Astrocyte of the spinal cord (primary cell): ENCODE measurements at regions not wholly inside any gene's neighbourhood (a gene's known extent, or its start where the extent isn't known, plus 50 kb on each side); places are given as distances from the start of the nearest gene placed in this dataset.

Experiments used
- DNase-seq: peaks from one replicate; pipeline ENCODE4 v3.0.0; 2011; ENCODE audit warnings: low read depth, low spot score
- H3K4me3 ChIP-seq: 2 replicates; pipeline ENCODE4 v1.5.1; 2011; ENCODE audit warnings: low read depth, mild to moderate bottlenecking, low read length, moderate library complexity
- CTCF ChIP-seq: IDR thresholded peaks from 2 replicates; pipeline ENCODE4 v1.5.1; 2012; ENCODE audit warnings: low read depth, mild to moderate bottlenecking, low read length, inconsistent platforms
- in situ Hi-C: cut with HindIII; loops from 2 replicates; pipeline ENCODE4 v1.10.0; 2017; ENCODE audit warnings: low sequenced_read_pairs

GRCh38 chr3:181948286-181948685 lies 236.6 kb downstream of the SOX2 start:
- no peak for DNase-seq
- in situ Hi-C loops: no loop called here
- TF ChIP-seq CTCF: peak; percentile 25

GRCh38 chr3:181952221-181952620 lies 240.5 kb downstream of the SOX2 start:
- no peak for TF ChIP-seq CTCF
- in situ Hi-C loops: no loop called here
- peak; percentile 50 for DNase-seq

More at GRCh38 chr3:181948286-181948685, 236.6 kb downstream of the SOX2 start:
- H3K4me3 ChIP-seq: no peak overlapping the region

GRCh38 chr3:181952929-181953328 lies 241.2 kb downstream of the SOX2 start:
- H3K4me3 ChIP-seq: no peak overlapping the region
- in situ Hi-C loops: no loop called here
- DNase-seq: no peak
- TF ChIP-seq CTCF: no peak

More at GRCh38 chr3:181952221-181952620, 240.5 kb downstream of the SOX2 start:
- no peak overlapping the region for H3K4me3 ChIP-seq

- in situ Hi-C loops: no loop called here
- H3K4me3 ChIP-seq: no peak overlapping the region
- DNase-seq: no peak
- no peak for TF ChIP-seq CTCF
These were observed 243.8 kb downstream of the SOX2 start for GRCh38 chr3:181955566-181955965.

- H3K4me3 ChIP-seq: no peak overlapping the region
- in situ Hi-C loops: no loop called here
- DNase-seq: no peak
- no peak for TF ChIP-seq CTCF
These were observed 244.4 kb downstream of the SOX2 start for GRCh38 chr3:181956122-181956521.

- no peak overlapping the region for H3K4me3 ChIP-seq
- DNase-seq: no peak
- in situ Hi-C loops: no loop called here
- no peak for TF ChIP-seq CTCF
These were observed 254.7 kb downstream of the SOX2 start for GRCh38 chr3:181966393-181966792.

- DNase-seq: no peak
- in situ Hi-C loops: no loop called here
- no peak for TF ChIP-seq CTCF
- no peak overlapping the region for H3K4me3 ChIP-seq
These were observed 258.2 kb downstream of the SOX2 start for GRCh38 chr3:181969925-181970324.
